Nephron (organoid): ENCODE measurements at regions not wholly inside any gene's neighbourhood (a gene's known extent, or its start where the extent isn't known, plus 50 kb on each side); places are given as distances from the start of the nearest gene placed in this dataset.

Source experiments
- H3K27ac Mint-ChIP-seq, 3 experiments: 2 replicates each; pipeline ENCODE4 v1.8.0; 2020; ENCODE audit warnings: mixed read lengths in 3 of 3, mild to moderate bottlenecking in 2 of 3, moderate library complexity in 1 of 3
- H3K27me3 Mint-ChIP-seq: 2 replicates; pipeline ENCODE4 v1.8.0; 2021; ENCODE audit warnings: low read depth, mild to moderate bottlenecking, moderate library complexity, mixed read lengths
- H3K36me3 Mint-ChIP-seq: 2 replicates; pipeline ENCODE4 v1.8.0; 2020; ENCODE audit warnings: low read depth, mixed read lengths
- H3K4me1 Mint-ChIP-seq: 2 replicates; pipeline ENCODE4 v1.8.0; 2020; ENCODE audit warnings: mixed read lengths
- H3K4me3 Mint-ChIP-seq, 3 experiments: 2 replicates each; pipeline ENCODE4 v1.8.0; 2020; ENCODE audit warnings: mild to moderate bottlenecking in 3 of 3, mixed read lengths in 3 of 3, moderate library complexity in 2 of 3
- H3K9me3 Mint-ChIP-seq: 2 replicates; pipeline ENCODE4 v1.8.0; 2020; ENCODE audit warnings: mixed read lengths
- CTCF ChIP-seq, 3 experiments: fragments of 200-600 bp; sonication (generic); IDR thresholded peaks; one replicate each; pipeline ENCODE4 v1.5.0; 2021; ENCODE audit warnings: antibody characterized with exemption in 3 of 3; ENCODE audit not compliant: unreplicated experiment in 3 of 3

GRCh38 chr18:30186245-30186644 lies 856.3 kb downstream of the DSC3 start:
- H3K4me3 Mint-ChIP-seq, result no peak overlapping the region
- no peak overlapping the region for H3K27ac Mint-ChIP-seq
- TF ChIP-seq CTCF (IDR thresholded peaks at IDR 0.05; ENCODE audit: unreplicated experiment in 3 of 3), result no peak
- H3K9me3 Mint-ChIP-seq, result peaks cover 12% of the 10 kb centered on the region
- H3K4me1 Mint-ChIP-seq, result no peaks in the 10 kb centered on the region
- H3K27me3 Mint-ChIP-seq, result no peaks in the 10 kb centered on the region
- no peaks in the 10 kb centered on the region for H3K36me3 Mint-ChIP-seq

GRCh38 chr18:30177056-30177455 lies 865.5 kb downstream of the DSC3 start:
- TF ChIP-seq CTCF (IDR thresholded peaks at IDR 0.05; ENCODE audit: unreplicated experiment in 3 of 3), result no peak
- Mint-ChIP-seq H3K9me3 (peaks cover 5% of the 10 kb centered on the region), H3K27ac (no peak overlapping the region), H3K27me3 (no peaks in the 10 kb centered on the region), H3K36me3 (no peaks in the 10 kb centered on the region), H3K4me1 (no peaks in the 10 kb centered on the region), H3K4me3 (no peak overlapping the region)

- TF ChIP-seq CTCF (IDR thresholded peaks at IDR 0.05; ENCODE audit: unreplicated experiment in 3 of 3), result no peak
- no peak overlapping the region for H3K27ac Mint-ChIP-seq
- no peaks in the 10 kb centered on the region for H3K27me3 Mint-ChIP-seq
- no peaks in the 10 kb centered on the region for H3K36me3 Mint-ChIP-seq
- no peak overlapping the region for H3K4me3 Mint-ChIP-seq
- H3K4me1 Mint-ChIP-seq, result peaks cover 5% of the 10 kb centered on the region
- peaks cover 5% of the 10 kb centered on the region for H3K9me3 Mint-ChIP-seq
These were observed 866.8 kb downstream of the DSC3 start for GRCh38 chr18:30175621-30176225.

- Mint-ChIP-seq H3K9me3 (peaks cover 5% of the 10 kb centered on the region), H3K4me3 (no peak overlapping the region), H3K27me3 (no peaks in the 10 kb centered on the region), H3K27ac (no peak overlapping the region), H3K36me3 (no peaks in the 10 kb centered on the region), H3K4me1 (peaks cover 5% of the 10 kb centered on the region)
- TF ChIP-seq CTCF (IDR thresholded peaks at IDR 0.05; ENCODE audit: unreplicated experiment in 3 of 3), result no peak
These were observed 867.4 kb downstream of the DSC3 start for GRCh38 chr18:30175061-30175574.

- Mint-ChIP-seq H3K27me3 (no peaks in the 10 kb centered on the region), H3K4me3 (no peak overlapping the region), H3K27ac (no peak overlapping the region), H3K36me3 (no peaks in the 10 kb centered on the region), H3K9me3 (no peaks in the 10 kb centered on the region), H3K4me1 (no peaks in the 10 kb centered on the region)
- no peak for TF ChIP-seq CTCF (IDR thresholded peaks at IDR 0.05; ENCODE audit: unreplicated experiment in 3 of 3)
These were observed 879.0 kb downstream of the DSC3 start for GRCh38 chr18:30163573-30163972.

- Mint-ChIP-seq H3K4me3 (no peak overlapping the region), H3K4me1 (no peaks in the 10 kb centered on the region), H3K9me3 (no peaks in the 10 kb centered on the region), H3K27me3 (no peaks in the 10 kb centered on the region), H3K27ac (no peak overlapping the region), H3K36me3 (no peaks in the 10 kb centered on the region)
- no peak for TF ChIP-seq CTCF (IDR thresholded peaks at IDR 0.05; ENCODE audit: unreplicated experiment in 3 of 3)
These were observed 882.4 kb downstream of the DSC3 start for GRCh38 chr18:30160124-30160523.
